ENCODE measurements at regions not wholly inside any gene's neighbourhood (a gene's known extent, or its start where the extent isn't known, plus 50 kb on each side); places are given as distances from the start of the nearest gene placed in this dataset.

DNA sequence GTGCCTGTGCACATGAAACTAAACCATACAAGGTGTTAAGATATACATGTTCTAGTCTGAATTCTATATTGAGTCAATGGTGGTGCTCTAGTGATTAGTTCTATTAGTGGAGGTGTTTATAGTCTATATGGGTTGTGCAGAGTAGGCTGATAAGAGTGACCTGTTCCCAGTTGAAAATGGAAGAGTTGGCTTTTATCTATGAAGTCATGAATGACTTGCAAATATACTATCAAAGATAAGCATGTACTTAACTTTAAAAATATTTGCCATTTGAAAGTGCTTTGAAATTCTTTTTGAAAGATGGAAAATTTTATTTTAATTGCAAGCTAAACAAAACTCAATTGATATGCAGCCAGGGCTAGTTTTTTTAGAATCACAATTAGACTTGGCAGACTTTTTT, 150.6 kb upstream of the SGO1 start:
- Mint-ChIP-seq H3K4me1 (peaks cover 17% of the 10 kb centered on the region), H3K4me3 (no peak overlapping the region), H3K9me3 (no peaks in the 10 kb centered on the region), H3K27me3 (ENCODE audit: insufficient read depth, low read depth, poor library complexity) (no peaks in the 10 kb centered on the region), H3K27ac (peak overlapping the region; percentile 37; the same call in 1 of the 2 replicates), H3K36me3 (ENCODE audit: low read depth) (no peaks in the 10 kb centered on the region)
- Histone ChIP-seq H2AFZ (no peak overlapping the region), H3F3A (replicated peaks; ENCODE audit: low read depth) (no peaks in the 10 kb centered on the region), H4K20me1 (replicated peaks; ENCODE audit: insufficient read depth) (no peaks in the 10 kb centered on the region), H3K4me2 (no peak overlapping the region), H3K9me2 (ENCODE audit: insufficient read depth) (no peaks in the 10 kb centered on the region; the same call in 1 of the 2 replicates), H3K27ac (ENCODE audit: low read depth) (no peak overlapping the region), H3K79me2 (replicated peaks; ENCODE audit: insufficient read depth) (no peaks in the 10 kb centered on the region), H3K27me3 (ENCODE audit: insufficient read depth) (no peaks in the 10 kb centered on the region), H3K4me3 (no peak overlapping the region), H3K4me1 (ENCODE audit: insufficient read depth) (peaks cover 17% of the 10 kb centered on the region), H3K36me3 (ENCODE audit: insufficient read depth) (no peaks in the 10 kb centered on the region)
- ATAC-seq (no peak), DNase-seq (ENCODE audit: low spot score) (no peak)
- TF ChIP-seq STAT1 (IDR thresholded peaks at IDR 0.05; ENCODE audit: unreplicated experiment) (no peak), JUNB (IDR thresholded peaks at IDR 0.05; ENCODE audit: unreplicated experiment) (no peak), ZNF331 (CRISPR knock-in tag; IDR thresholded peaks at IDR 0.05; ENCODE audit: low read depth) (no peak), POLR2AphosphoS5 (IDR thresholded peaks at IDR 0.05; ENCODE audit: low read depth) (no peak), EZH2 (IDR thresholded peaks at IDR 0.05; ENCODE audit: low read depth, unreplicated experiment) (no peak), ZNF114 (CRISPR knock-in tag; IDR thresholded peaks at IDR 0.05) (no peak), CREB1 (CRISPR knock-in tag; IDR thresholded peaks at IDR 0.05; ENCODE audit: low read depth) (no peak), NANOG (IDR thresholded peaks at IDR 0.05; ENCODE audit: borderline replicate concordance) (no peak), EZH2phosphoT487 (IDR thresholded peaks at IDR 0.05; ENCODE audit: unreplicated experiment) (no peak)
- TF ChIP-seq, protein P1, sequence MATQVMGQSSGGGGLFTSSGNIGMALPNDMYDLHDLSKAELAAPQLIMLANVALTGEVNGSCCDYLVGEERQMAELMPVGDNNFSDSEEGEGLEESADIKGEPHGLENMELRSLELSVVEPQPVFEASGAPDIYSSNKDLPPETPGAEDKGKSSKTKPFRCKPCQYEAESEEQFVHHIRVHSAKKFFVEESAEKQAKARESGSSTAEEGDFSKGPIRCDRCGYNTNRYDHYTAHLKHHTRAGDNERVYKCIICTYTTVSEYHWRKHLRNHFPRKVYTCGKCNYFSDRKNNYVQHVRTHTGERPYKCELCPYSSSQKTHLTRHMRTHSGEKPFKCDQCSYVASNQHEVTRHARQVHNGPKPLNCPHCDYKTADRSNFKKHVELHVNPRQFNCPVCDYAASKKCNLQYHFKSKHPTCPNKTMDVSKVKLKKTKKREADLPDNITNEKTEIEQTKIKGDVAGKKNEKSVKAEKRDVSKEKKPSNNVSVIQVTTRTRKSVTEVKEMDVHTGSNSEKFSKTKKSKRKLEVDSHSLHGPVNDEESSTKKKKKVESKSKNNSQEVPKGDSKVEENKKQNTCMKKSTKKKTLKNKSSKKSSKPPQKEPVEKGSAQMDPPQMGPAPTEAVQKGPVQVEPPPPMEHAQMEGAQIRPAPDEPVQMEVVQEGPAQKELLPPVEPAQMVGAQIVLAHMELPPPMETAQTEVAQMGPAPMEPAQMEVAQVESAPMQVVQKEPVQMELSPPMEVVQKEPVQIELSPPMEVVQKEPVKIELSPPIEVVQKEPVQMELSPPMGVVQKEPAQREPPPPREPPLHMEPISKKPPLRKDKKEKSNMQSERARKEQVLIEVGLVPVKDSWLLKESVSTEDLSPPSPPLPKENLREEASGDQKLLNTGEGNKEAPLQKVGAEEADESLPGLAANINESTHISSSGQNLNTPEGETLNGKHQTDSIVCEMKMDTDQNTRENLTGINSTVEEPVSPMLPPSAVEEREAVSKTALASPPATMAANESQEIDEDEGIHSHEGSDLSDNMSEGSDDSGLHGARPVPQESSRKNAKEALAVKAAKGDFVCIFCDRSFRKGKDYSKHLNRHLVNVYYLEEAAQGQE (IDR thresholded peaks at IDR 0.05; ENCODE audit: unreplicated experiment), result no peak
- TF ChIP-seq, protein P2, sequence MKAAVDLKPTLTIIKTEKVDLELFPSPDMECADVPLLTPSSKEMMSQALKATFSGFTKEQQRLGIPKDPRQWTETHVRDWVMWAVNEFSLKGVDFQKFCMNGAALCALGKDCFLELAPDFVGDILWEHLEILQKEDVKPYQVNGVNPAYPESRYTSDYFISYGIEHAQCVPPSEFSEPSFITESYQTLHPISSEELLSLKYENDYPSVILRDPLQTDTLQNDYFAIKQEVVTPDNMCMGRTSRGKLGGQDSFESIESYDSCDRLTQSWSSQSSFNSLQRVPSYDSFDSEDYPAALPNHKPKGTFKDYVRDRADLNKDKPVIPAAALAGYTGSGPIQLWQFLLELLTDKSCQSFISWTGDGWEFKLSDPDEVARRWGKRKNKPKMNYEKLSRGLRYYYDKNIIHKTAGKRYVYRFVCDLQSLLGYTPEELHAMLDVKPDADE (IDR thresholded peaks at IDR 0.05), result no peak
- TF ChIP-seq, protein P3, sequence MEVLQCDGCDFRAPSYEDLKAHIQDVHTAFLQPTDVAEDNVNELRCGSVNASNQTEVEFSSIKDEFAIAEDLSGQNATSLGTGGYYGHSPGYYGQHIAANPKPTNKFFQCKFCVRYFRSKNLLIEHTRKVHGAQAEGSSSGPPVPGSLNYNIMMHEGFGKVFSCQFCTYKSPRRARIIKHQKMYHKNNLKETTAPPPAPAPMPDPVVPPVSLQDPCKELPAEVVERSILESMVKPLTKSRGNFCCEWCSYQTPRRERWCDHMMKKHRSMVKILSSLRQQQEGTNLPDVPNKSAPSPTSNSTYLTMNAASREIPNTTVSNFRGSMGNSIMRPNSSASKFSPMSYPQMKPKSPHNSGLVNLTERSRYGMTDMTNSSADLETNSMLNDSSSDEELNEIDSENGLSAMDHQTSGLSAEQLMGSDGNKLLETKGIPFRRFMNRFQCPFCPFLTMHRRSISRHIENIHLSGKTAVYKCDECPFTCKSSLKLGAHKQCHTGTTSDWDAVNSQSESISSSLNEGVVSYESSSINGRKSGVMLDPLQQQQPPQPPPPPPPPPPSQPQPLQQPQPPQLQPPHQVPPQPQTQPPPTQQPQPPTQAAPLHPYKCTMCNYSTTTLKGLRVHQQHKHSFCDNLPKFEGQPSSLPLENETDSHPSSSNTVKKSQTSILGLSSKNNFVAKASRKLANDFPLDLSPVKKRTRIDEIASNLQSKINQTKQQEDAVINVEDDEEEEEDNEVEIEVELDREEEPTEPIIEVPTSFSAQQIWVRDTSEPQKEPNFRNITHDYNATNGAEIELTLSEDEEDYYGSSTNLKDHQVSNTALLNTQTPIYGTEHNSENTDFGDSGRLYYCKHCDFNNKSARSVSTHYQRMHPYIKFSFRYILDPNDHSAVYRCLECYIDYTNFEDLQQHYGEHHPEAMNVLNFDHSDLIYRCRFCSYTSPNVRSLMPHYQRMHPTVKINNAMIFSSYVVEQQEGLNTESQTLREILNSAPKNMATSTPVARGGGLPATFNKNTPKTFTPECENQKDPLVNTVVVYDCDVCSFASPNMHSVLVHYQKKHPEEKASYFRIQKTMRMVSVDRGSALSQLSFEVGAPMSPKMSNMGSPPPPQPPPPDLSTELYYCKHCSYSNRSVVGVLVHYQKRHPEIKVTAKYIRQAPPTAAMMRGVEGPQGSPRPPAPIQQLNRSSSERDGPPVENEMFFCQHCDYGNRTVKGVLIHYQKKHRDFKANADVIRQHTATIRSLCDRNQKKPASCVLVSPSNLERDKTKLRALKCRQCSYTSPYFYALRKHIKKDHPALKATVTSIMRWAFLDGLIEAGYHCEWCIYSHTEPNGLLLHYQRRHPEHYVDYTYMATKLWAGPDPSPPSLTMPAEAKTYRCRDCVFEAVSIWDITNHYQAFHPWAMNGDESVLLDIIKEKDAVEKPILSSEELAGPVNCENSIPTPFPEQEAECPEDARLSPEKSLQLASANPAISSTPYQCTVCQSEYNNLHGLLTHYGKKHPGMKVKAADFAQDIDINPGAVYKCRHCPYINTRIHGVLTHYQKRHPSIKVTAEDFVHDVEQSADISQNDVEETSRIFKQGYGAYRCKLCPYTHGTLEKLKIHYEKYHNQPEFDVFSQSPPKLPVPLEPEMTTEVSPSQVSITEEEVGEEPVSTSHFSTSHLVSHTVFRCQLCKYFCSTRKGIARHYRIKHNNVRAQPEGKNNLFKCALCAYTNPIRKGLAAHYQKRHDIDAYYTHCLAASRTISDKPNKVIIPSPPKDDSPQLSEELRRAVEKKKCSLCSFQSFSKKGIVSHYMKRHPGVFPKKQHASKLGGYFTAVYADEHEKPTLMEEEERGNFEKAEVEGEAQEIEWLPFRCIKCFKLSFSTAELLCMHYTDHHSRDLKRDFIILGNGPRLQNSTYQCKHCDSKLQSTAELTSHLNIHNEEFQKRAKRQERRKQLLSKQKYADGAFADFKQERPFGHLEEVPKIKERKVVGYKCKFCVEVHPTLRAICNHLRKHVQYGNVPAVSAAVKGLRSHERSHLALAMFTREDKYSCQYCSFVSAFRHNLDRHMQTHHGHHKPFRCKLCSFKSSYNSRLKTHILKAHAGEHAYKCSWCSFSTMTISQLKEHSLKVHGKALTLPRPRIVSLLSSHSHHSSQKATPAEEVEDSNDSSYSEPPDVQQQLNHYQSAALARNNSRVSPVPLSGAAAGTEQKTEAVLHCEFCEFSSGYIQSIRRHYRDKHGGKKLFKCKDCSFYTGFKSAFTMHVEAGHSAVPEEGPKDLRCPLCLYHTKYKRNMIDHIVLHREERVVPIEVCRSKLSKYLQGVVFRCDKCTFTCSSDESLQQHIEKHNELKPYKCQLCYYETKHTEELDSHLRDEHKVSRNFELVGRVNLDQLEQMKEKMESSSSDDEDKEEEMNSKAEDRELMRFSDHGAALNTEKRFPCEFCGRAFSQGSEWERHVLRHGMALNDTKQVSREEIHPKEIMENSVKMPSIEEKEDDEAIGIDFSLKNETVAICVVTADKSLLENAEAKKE (CRISPR knock-in tag; IDR thresholded peaks at IDR 0.05), result no peak
- TF ChIP-seq, protein P4, sequence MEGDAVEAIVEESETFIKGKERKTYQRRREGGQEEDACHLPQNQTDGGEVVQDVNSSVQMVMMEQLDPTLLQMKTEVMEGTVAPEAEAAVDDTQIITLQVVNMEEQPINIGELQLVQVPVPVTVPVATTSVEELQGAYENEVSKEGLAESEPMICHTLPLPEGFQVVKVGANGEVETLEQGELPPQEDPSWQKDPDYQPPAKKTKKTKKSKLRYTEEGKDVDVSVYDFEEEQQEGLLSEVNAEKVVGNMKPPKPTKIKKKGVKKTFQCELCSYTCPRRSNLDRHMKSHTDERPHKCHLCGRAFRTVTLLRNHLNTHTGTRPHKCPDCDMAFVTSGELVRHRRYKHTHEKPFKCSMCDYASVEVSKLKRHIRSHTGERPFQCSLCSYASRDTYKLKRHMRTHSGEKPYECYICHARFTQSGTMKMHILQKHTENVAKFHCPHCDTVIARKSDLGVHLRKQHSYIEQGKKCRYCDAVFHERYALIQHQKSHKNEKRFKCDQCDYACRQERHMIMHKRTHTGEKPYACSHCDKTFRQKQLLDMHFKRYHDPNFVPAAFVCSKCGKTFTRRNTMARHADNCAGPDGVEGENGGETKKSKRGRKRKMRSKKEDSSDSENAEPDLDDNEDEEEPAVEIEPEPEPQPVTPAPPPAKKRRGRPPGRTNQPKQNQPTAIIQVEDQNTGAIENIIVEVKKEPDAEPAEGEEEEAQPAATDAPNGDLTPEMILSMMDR (conservative IDR thresholded peaks at IDR 0.05; ENCODE audit: low read depth in 2 of 2), result no peak
